Uterus (tissue), 3 donors: ENCODE measurements at regions not wholly inside any gene's neighbourhood (a gene's known extent, or its start where the extent isn't known, plus 50 kb on each side); places are given as distances from the start of the nearest gene placed in this dataset.

Experiments
- DNase-seq, 2 donors: peaks; one replicate each; pipeline ENCODE4 v3.0.0-alpha.2; 2019 to 2020
- H3K27ac ChIP-seq, 2 donors: fragments of 200-600 bp; sonication (generic); 1 replicate in 1 of 2; 2 replicates in 1 of 2; pipeline ENCODE4 v1.5.1; 2016 to 2018
- H3K27me3 ChIP-seq, 2 donors: fragments of 200-600 bp; sonication (generic); one replicate each; pipeline ENCODE4 v1.5.1; 2018 to 2019; ENCODE audit warnings: control low read depth in 1 of 2
- H3K36me3 ChIP-seq, 2 donors: fragments of 200-600 bp; sonication (generic); one replicate each; pipeline ENCODE4 v1.5.1; 2019; ENCODE audit warnings: control low read depth in 1 of 2
- H3K4me1 ChIP-seq, 2 donors: fragments of 200-600 bp; sonication (generic); one replicate each; pipeline ENCODE4 v1.5.1; 2018 to 2019; ENCODE audit warnings: control low read depth in 1 of 2
- H3K4me3 ChIP-seq, 2 donors: fragments of 200-600 bp; sonication (generic); 1 replicate in 1 of 2; 2 replicates in 1 of 2; pipeline ENCODE4 v1.5.1; 2018 to 2019; ENCODE audit warnings: mild to moderate bottlenecking in 1 of 2
- H3K9me3 ChIP-seq, 2 donors: fragments of 200-600 bp; sonication (generic); one replicate each; pipeline ENCODE4 v1.5.1; 2019; ENCODE audit warnings: control low read depth in 1 of 2
- POLR2A ChIP-seq, 2 donors: fragments of 450-650 bp; IDR thresholded peaks; one replicate each; pipeline ENCODE4 v1.6.1; 2016; ENCODE audit warnings: antibody characterized with exemption in 2 of 2, mild to moderate bottlenecking in 1 of 2, moderate library complexity in 1 of 2
- intact Hi-C: fragments of 100-400 bp; cut with DNase I; formaldehyde crosslinking; loops from one replicate; pipeline ENCODE4 v1.15.1; 2023; ENCODE audit warnings: low total_unique reads
- TF ChIP-seq, protein P1 (sequence below), 4 experiments: fragments of 200-600 bp in 2 of 4; fragments of 450-650 bp in 2 of 4; sonication (generic) in 2 of 4; IDR thresholded peaks; one replicate each; pipeline ENCODE4 v1.5.1; 2016 to 2019; ENCODE audit warnings: antibody characterized with exemption in 4 of 4, mild to moderate bottlenecking in 2 of 4, moderate library complexity in 1 of 4
- donor health status: DM: yes; HTN: yes; CAD: no.

GRCh38 chr2:57437077-57437476 is 609.5 kb upstream of the VRK2 start:
- intact Hi-C loops, result no loop called here
- H3K9me3 ChIP-seq, result no peaks in the 10 kb centered on the region
- TF ChIP-seq, protein P1, sequence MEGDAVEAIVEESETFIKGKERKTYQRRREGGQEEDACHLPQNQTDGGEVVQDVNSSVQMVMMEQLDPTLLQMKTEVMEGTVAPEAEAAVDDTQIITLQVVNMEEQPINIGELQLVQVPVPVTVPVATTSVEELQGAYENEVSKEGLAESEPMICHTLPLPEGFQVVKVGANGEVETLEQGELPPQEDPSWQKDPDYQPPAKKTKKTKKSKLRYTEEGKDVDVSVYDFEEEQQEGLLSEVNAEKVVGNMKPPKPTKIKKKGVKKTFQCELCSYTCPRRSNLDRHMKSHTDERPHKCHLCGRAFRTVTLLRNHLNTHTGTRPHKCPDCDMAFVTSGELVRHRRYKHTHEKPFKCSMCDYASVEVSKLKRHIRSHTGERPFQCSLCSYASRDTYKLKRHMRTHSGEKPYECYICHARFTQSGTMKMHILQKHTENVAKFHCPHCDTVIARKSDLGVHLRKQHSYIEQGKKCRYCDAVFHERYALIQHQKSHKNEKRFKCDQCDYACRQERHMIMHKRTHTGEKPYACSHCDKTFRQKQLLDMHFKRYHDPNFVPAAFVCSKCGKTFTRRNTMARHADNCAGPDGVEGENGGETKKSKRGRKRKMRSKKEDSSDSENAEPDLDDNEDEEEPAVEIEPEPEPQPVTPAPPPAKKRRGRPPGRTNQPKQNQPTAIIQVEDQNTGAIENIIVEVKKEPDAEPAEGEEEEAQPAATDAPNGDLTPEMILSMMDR (IDR thresholded peaks at IDR 0.05), result no peak
- TF ChIP-seq POLR2A (IDR thresholded peaks at IDR 0.05), result no peak

GRCh38 chr2:57440437-57440836 is 606.2 kb upstream of the VRK2 start:
- Histone ChIP-seq H3K4me3 (no peak overlapping the region), H3K4me1 (no peaks in the 10 kb centered on the region), H3K27ac (no peak overlapping the region), H3K36me3 (no peaks in the 10 kb centered on the region), H3K9me3 (no peaks in the 10 kb centered on the region), H3K27me3 (no peaks in the 10 kb centered on the region)
- intact Hi-C loops, result no loop called here
- DNase-seq, result no peak
- TF ChIP-seq, protein P1 (IDR thresholded peaks at IDR 0.05), result no peak
- no peak for TF ChIP-seq POLR2A (IDR thresholded peaks at IDR 0.05)

More at GRCh38 chr2:57437077-57437476, 609.5 kb upstream of the VRK2 start:
- DNase-seq, result no peak
- Histone ChIP-seq H3K27me3 (no peaks in the 10 kb centered on the region), H3K27ac (no peak overlapping the region), H3K4me3 (no peak overlapping the region), H3K4me1 (no peaks in the 10 kb centered on the region), H3K36me3 (no peaks in the 10 kb centered on the region)

DNA sequence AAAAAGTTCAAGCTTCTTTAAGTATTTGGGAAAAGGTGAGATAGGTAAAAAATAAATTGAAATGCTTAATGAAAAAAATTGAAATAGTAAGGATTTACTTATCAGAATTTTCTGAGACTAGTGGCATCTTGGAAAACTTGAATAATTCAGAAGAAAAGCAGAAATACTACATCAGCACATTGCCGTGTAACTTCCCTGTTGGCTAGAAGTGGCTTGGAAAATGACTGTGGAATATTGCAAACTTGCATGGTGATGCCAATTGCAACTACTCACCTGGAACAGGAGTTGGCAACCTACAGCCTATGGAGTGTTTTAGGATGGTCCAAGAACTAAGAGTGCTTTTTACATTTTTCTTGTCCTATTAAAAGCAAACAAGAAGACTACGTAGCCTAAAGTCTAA is 603.5 kb upstream of the VRK2 start:
- H3K27me3 ChIP-seq, result no peaks in the 10 kb centered on the region
- H3K4me1 ChIP-seq, result no peaks in the 10 kb centered on the region
- no peak for DNase-seq
- no peak overlapping the region for H3K4me3 ChIP-seq
- intact Hi-C loops, result no loop called here
- no peaks in the 10 kb centered on the region for H3K36me3 ChIP-seq
- no peaks in the 10 kb centered on the region for H3K9me3 ChIP-seq
- no peak overlapping the region for H3K27ac ChIP-seq
- TF ChIP-seq POLR2A (IDR thresholded peaks at IDR 0.05), result no peak
- TF ChIP-seq, protein P1 (IDR thresholded peaks at IDR 0.05), result no peak

GRCh38 chr2:57443973-57444521 is 602.6 kb upstream of the VRK2 start:
- DNase-seq, result no peak
- Histone ChIP-seq H3K27me3 (no peaks in the 10 kb centered on the region), H3K4me3 (no peak overlapping the region), H3K9me3 (no peaks in the 10 kb centered on the region), H3K36me3 (no peaks in the 10 kb centered on the region), H3K27ac (no peak overlapping the region), H3K4me1 (no peaks in the 10 kb centered on the region)
- intact Hi-C loops, result no loop called here
- no peak for TF ChIP-seq POLR2A (IDR thresholded peaks at IDR 0.05)
- TF ChIP-seq, protein P1 (IDR thresholded peaks at IDR 0.05), result no peak

- Histone ChIP-seq H3K4me3 (no peak overlapping the region), H3K27ac (no peak overlapping the region), H3K36me3 (no peaks in the 10 kb centered on the region), H3K4me1 (no peaks in the 10 kb centered on the region), H3K9me3 (no peaks in the 10 kb centered on the region), H3K27me3 (no peaks in the 10 kb centered on the region)
- intact Hi-C loops, result no loop called here
- TF ChIP-seq, protein P1 (IDR thresholded peaks at IDR 0.05), result no peak
- no peak for TF ChIP-seq POLR2A (IDR thresholded peaks at IDR 0.05)
- DNase-seq, result no peak
Observed at GRCh38 chr2:57444752-57445430, 601.7 kb upstream of the VRK2 start.
